ENCODE measurements at regions not wholly inside any gene's neighbourhood (a gene's known extent, or its start where the extent isn't known, plus 50 kb on each side); places are given as distances from the start of the nearest gene placed in this dataset.
A peak's percentile ranks its signal among the peaks of the same experiment; 100 is the strongest.

GRCh38 chr13:97712770-97713169 lies 240.7 kb upstream of the IPO5 start:
- H3K27me3 ChIP-seq (ENCODE audit: control insufficient read depth, insufficient read depth, low read length, poor library complexity, severe bottlenecking): no peaks in the 10 kb centered on the region

GRCh38 chr13:97715763-97716162 lies 237.7 kb upstream of the IPO5 start:
- Mint-ChIP-seq H3K4me3 (no peak overlapping the region), H3K27ac (no peak overlapping the region), H3K36me3 (ENCODE audit: low read depth) (peaks cover 2% of the 10 kb centered on the region), H3K27me3 (ENCODE audit: insufficient read depth) (no peaks in the 10 kb centered on the region), H3K4me1 (no peaks in the 10 kb centered on the region), H3K9me3 (peaks cover 17% of the 10 kb centered on the region)
- H3K9ac ChIP-seq (ENCODE audit: extremely low read depth, low read length, poor library complexity, severe bottlenecking): no peak overlapping the region
- H3K4me3 ChIP-seq (ENCODE audit: low read length): no peak overlapping the region
- no peaks in the 10 kb centered on the region for H3K4me1 ChIP-seq (ENCODE audit: control insufficient read depth, insufficient read depth, low read length)
- TF ChIP-seq CTCF (conservative IDR thresholded peaks at IDR 0.05): no peak
- H3K27me3 ChIP-seq (ENCODE audit: control insufficient read depth, insufficient read depth, low read length, poor library complexity, severe bottlenecking): no peaks in the 10 kb centered on the region
- no peak overlapping the region for H3K27ac ChIP-seq (ENCODE audit: low read depth, low read length)
- DNase-seq: no peak
- H3K9me3 ChIP-seq (ENCODE audit: control insufficient read depth, low read length): peaks cover 18% of the 10 kb centered on the region
- H3K36me3 ChIP-seq (ENCODE audit: control insufficient read depth, insufficient read depth, low read length): no peaks in the 10 kb centered on the region

More at GRCh38 chr13:97712770-97713169, 240.7 kb upstream of the IPO5 start:
- Mint-ChIP-seq H3K9me3 (peaks cover 17% of the 10 kb centered on the region), H3K27ac (no peak overlapping the region), H3K4me1 (peaks cover 4% of the 10 kb centered on the region), H3K36me3 (ENCODE audit: low read depth) (peaks cover 2% of the 10 kb centered on the region), H3K4me3 (no peak overlapping the region), H3K27me3 (ENCODE audit: insufficient read depth) (no peaks in the 10 kb centered on the region)
- 93 to 100% methylated on average over 1 of the region's 1 CpG for WGBS, 2 experiments (ENCODE audit: insufficient coverage in 1 of 2, insufficient read length in 1 of 2)
- H3K27ac ChIP-seq (ENCODE audit: low read depth, low read length): no peak overlapping the region
- H3K4me1 ChIP-seq (ENCODE audit: control insufficient read depth, insufficient read depth, low read length): no peaks in the 10 kb centered on the region
- peaks cover 21% of the 10 kb centered on the region for H3K9me3 ChIP-seq (ENCODE audit: control insufficient read depth, low read length)
- H3K4me3 ChIP-seq (ENCODE audit: low read length): peak overlapping the region; percentile 36
- no peaks in the 10 kb centered on the region for H3K36me3 ChIP-seq (ENCODE audit: control insufficient read depth, insufficient read depth, low read length)
- no peak overlapping the region for H3K9ac ChIP-seq (ENCODE audit: extremely low read depth, low read length, poor library complexity, severe bottlenecking)
- no peak for DNase-seq
- TF ChIP-seq CTCF (conservative IDR thresholded peaks at IDR 0.05): no peak

GRCh38 chr13:97716746-97717145 lies 236.7 kb upstream of the IPO5 start:
- DNase-seq: no peak
- H3K4me1 ChIP-seq (ENCODE audit: control insufficient read depth, insufficient read depth, low read length): no peaks in the 10 kb centered on the region
- WGBS, 2 experiments (ENCODE audit: insufficient coverage in 1 of 2, insufficient read length in 1 of 2): 96 to 100% methylated on average over 2 of the region's 2 CpGs
- H3K27me3 ChIP-seq (ENCODE audit: control insufficient read depth, insufficient read depth, low read length, poor library complexity, severe bottlenecking): no peaks in the 10 kb centered on the region
- TF ChIP-seq CTCF (conservative IDR thresholded peaks at IDR 0.05): no peak
- H3K27ac ChIP-seq (ENCODE audit: low read depth, low read length): no peak overlapping the region
- no peaks in the 10 kb centered on the region for H3K36me3 Mint-ChIP-seq (ENCODE audit: low read depth)
- no peaks in the 10 kb centered on the region for H3K27me3 Mint-ChIP-seq (ENCODE audit: insufficient read depth)
- H3K36me3 ChIP-seq (ENCODE audit: control insufficient read depth, insufficient read depth, low read length): no peaks in the 10 kb centered on the region
- no peak overlapping the region for H3K27ac Mint-ChIP-seq
- H3K9ac ChIP-seq (ENCODE audit: extremely low read depth, low read length, poor library complexity, severe bottlenecking): no peak overlapping the region
- H3K9me3 Mint-ChIP-seq: peaks cover 14% of the 10 kb centered on the region
- no peak overlapping the region for H3K4me3 ChIP-seq (ENCODE audit: low read length)
- H3K4me1 Mint-ChIP-seq: no peaks in the 10 kb centered on the region
- peaks cover 18% of the 10 kb centered on the region for H3K9me3 ChIP-seq (ENCODE audit: control insufficient read depth, low read length)
- H3K4me3 Mint-ChIP-seq: no peak overlapping the region

Measured in endodermal cell (in vitro differentiated cells).